ENCODE measurements at regions not wholly inside any gene's neighbourhood (a gene's known extent, or its start where the extent isn't known, plus 50 kb on each side); places are given as distances from the start of the nearest gene placed in this dataset.

- no peak for TF ChIP-seq IKZF1 (conservative IDR thresholded peaks at IDR 0.05)
- no peak for TF ChIP-seq ZBTB4 (CRISPR knock-in tag; IDR thresholded peaks at IDR 0.05)
These were observed 96.2 kb upstream of the EYS start (continued) for GRCh38 chr6:65803186-65803585.

GRCh38 chr6:65799389-65799788 is 92.4 kb upstream of the EYS start:
- Histone ChIP-seq H3K27me3 (replicated peaks in 1 of 2; ENCODE audit: control insufficient read depth in 2 of 2, insufficient read depth in 2 of 2, low read length in 1 of 2) (no peaks in the 10 kb centered on the region), H3K4me3 (no peak overlapping the region), H2AFZ (ENCODE audit: control insufficient read depth, low read depth, low read length) (no peak overlapping the region), H4K20me1 (ENCODE audit: control insufficient read depth, insufficient read depth) (no peaks in the 10 kb centered on the region), H3K4me1 (ENCODE audit: control insufficient read depth, insufficient read depth, low read length) (no peaks in the 10 kb centered on the region), H3K9ac (ENCODE audit: control insufficient read depth, insufficient read depth, low read length) (no peak overlapping the region), H3K79me2 (ENCODE audit: control insufficient read depth, insufficient read depth, low read length) (no peaks in the 10 kb centered on the region), H3K27ac (ENCODE audit: control insufficient read depth, insufficient read depth) (no peak overlapping the region), H3K4me2 (ENCODE audit: control insufficient read depth, insufficient read depth) (no peak overlapping the region), H3K9me3 (replicated peaks; ENCODE audit: control insufficient read depth, insufficient read depth, low read length) (no peaks in the 10 kb centered on the region), H3K36me3 (ENCODE audit: control insufficient read depth in 2 of 2, insufficient read depth in 2 of 2, low read length in 1 of 2) (no peaks in the 10 kb centered on the region)
- no TSS peak for BruUV-seq (replicated peaks)
- ChIA-PET POLR2A (no interaction called here), CTCF (interaction anchor here (0.7 to 1.3 kb wide), 2 partner anchors 9 to 15 kb away, joined by 4 to 5 read pairs; no protein-coding TSS in a partner anchor), RAD21 (ENCODE audit: unreplicated experiment) (no interaction called here), SMC1A (ENCODE audit: uncharacterized antibody, unreplicated experiment) (interaction anchor here (1.0 to 1.4 kb wide), 2 partner anchors 9 to 24 kb away, joined by 3 read pairs; no protein-coding TSS in a partner anchor)
- intact Hi-C loops (cut with micrococcal nuclease; ENCODE audit: unreplicated experiment) = no loop called here
- in situ Hi-C loops (cut with MboI) = no loop called here
- no peak for ATAC-seq
- FAIRE-seq = no peak
- no peak for DNase-seq (ENCODE audit: low read depth, low spot score)
- TF ChIP-seq ZBTB40 (IDR thresholded peaks at IDR 0.05; ENCODE audit: borderline replicate concordance) (no peak), YBX1 (IDR thresholded peaks at IDR 0.05) (no peak), NFXL1 (IDR thresholded peaks at IDR 0.05; ENCODE audit: borderline replicate concordance) (no peak), SKIL (IDR thresholded peaks at IDR 0.05; ENCODE audit: low read depth, poor library complexity, severe bottlenecking) (no peak), USF2 (IDR thresholded peaks at IDR 0.05; ENCODE audit: borderline replicate concordance, low read depth, low read length) (no peak), RELB (IDR thresholded peaks at IDR 0.05; ENCODE audit: low read depth) (no peak), TCF12 (IDR thresholded peaks at IDR 0.05; ENCODE audit: low read depth, low read length) (no peak), SMAD5 (IDR thresholded peaks at IDR 0.05; ENCODE audit: low read depth) (no peak), ESRRA (IDR thresholded peaks at IDR 0.05; ENCODE audit: low read length) (no peak)
